ENCODE measurements at regions not wholly inside any gene's neighbourhood (a gene's known extent, or its start where the extent isn't known, plus 50 kb on each side); places are given as distances from the start of the nearest gene placed in this dataset.
"Not testable (repeated sequence)": the region's sequence is repeated elsewhere in the genome, so short reads cannot be mapped to it uniquely, and the experiment has no call there.

GRCh38 chr7:137103526-137103925, 235.1 kb downstream of the CHRM2 start:
- H3K4me3 Mint-ChIP-seq; H3K27me3 ChIP-seq (ENCODE audit: control insufficient read depth in 2 of 2, insufficient read depth in 2 of 2, low read length in 2 of 2); H3K9ac ChIP-seq (ENCODE audit: insufficient read depth, low read length, poor library complexity, severe bottlenecking); H3K4me3 ChIP-seq (replicated peaks in 1 of 3; ENCODE audit: low read depth in 2 of 3, low read length in 3 of 3); H3K79me2 ChIP-seq (ENCODE audit: insufficient read depth, low read length); H3K4me1 Mint-ChIP-seq; H3K27me3 Mint-ChIP-seq (ENCODE audit: low read depth in 3 of 3); H4K20me1 ChIP-seq (ENCODE audit: insufficient read depth, low read length); DNase-seq; H3K4me2 ChIP-seq (replicated peaks; ENCODE audit: extremely low read depth, low read length, poor library complexity, severe bottlenecking); H3K36me3 ChIP-seq (replicated peaks in 1 of 2; ENCODE audit: control insufficient read depth in 1 of 2, insufficient read depth in 2 of 2, low read length in 2 of 2); intact Hi-C loops (cut with micrococcal nuclease); H2AFZ ChIP-seq (ENCODE audit: insufficient read depth, low read depth, low read length, poor library complexity, severe bottlenecking); H3K4me1 ChIP-seq (ENCODE audit: control insufficient read depth in 1 of 2, insufficient read depth in 2 of 2, low read length in 2 of 2); H3K36me3 Mint-ChIP-seq; H3K27ac Mint-ChIP-seq; H3K27ac ChIP-seq (ENCODE audit: low read depth in 1 of 2, low read length in 2 of 2): not testable (repeated sequence)
- H3K9me3 ChIP-seq (replicated peaks in 1 of 2; ENCODE audit: control insufficient read depth in 1 of 2, insufficient read depth in 1 of 2, low read length in 2 of 2) = peaks cover 16 to 22% of the 10 kb centered on the region in 2 donors
- peaks cover 4 to 24% (median 12%) of the 10 kb centered on the region in 7 donors for H3K9me3 Mint-ChIP-seq
- 74% methylated on average over 5 of the region's 8 CpGs for WGBS (ENCODE audit: insufficient coverage)

DNA sequence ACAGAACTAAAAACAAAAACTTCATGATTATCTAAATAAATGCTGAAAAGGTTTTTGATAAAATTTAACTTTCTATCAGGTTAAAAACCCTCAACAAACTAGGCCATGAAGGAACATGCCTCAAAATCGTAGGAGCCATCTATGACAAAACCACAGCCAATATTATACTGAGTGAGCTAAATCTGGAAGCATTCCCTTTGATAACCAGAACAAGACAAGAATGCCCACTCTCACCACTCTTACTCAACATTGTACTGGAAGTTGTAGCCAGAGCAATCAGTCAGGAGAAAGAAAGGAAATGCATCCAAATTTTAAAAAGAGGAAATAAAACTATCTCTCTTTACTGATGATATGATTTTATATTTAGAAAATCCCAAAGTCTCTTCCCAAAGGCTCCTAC, 228.7 kb downstream of the CHRM2 start:
- H3K27ac ChIP-seq (ENCODE audit: low read depth in 1 of 2, low read length in 2 of 2) = no peak overlapping the region
- Mint-ChIP-seq H3K4me3 (no peak overlapping the region), H3K27me3 (ENCODE audit: low read depth in 3 of 3) (peaks cover 0 to 3% (median 0%) of the 10 kb centered on the region in 3 donors), H3K9me3 (peaks cover 6 to 19% (median 8%) of the 10 kb centered on the region in 7 donors), H3K36me3 (no peaks in the 10 kb centered on the region), H3K4me1 (no peaks in the 10 kb centered on the region), H3K27ac (no peak overlapping the region)
- no CpG with 5 or more reads among the region's 1 CpG for WGBS (ENCODE audit: insufficient coverage)
- TF ChIP-seq, protein P1, sequence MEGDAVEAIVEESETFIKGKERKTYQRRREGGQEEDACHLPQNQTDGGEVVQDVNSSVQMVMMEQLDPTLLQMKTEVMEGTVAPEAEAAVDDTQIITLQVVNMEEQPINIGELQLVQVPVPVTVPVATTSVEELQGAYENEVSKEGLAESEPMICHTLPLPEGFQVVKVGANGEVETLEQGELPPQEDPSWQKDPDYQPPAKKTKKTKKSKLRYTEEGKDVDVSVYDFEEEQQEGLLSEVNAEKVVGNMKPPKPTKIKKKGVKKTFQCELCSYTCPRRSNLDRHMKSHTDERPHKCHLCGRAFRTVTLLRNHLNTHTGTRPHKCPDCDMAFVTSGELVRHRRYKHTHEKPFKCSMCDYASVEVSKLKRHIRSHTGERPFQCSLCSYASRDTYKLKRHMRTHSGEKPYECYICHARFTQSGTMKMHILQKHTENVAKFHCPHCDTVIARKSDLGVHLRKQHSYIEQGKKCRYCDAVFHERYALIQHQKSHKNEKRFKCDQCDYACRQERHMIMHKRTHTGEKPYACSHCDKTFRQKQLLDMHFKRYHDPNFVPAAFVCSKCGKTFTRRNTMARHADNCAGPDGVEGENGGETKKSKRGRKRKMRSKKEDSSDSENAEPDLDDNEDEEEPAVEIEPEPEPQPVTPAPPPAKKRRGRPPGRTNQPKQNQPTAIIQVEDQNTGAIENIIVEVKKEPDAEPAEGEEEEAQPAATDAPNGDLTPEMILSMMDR (IDR thresholded peaks at IDR 0.05) = no peak
- H3K79me2 ChIP-seq (ENCODE audit: insufficient read depth, low read length) = no peaks in the 10 kb centered on the region
- H4K20me1 ChIP-seq (ENCODE audit: insufficient read depth, low read length) = no peaks in the 10 kb centered on the region
- no peaks in the 10 kb centered on the region for H3K27me3 ChIP-seq (ENCODE audit: control insufficient read depth in 2 of 2, insufficient read depth in 2 of 2, low read length in 2 of 2)
- no peak overlapping the region for H3K4me2 ChIP-seq (replicated peaks; ENCODE audit: extremely low read depth, low read length, poor library complexity, severe bottlenecking)
- no peaks in the 10 kb centered on the region for H3K4me1 ChIP-seq (ENCODE audit: control insufficient read depth in 1 of 2, insufficient read depth in 2 of 2, low read length in 2 of 2)
- intact Hi-C loops (cut with micrococcal nuclease) = no loop called here
- DNase-seq = no peak
- peaks cover 6 to 12% of the 10 kb centered on the region in 2 donors for H3K9me3 ChIP-seq (replicated peaks in 1 of 2; ENCODE audit: control insufficient read depth in 1 of 2, insufficient read depth in 1 of 2, low read length in 2 of 2)
- H2AFZ ChIP-seq (ENCODE audit: insufficient read depth, low read depth, low read length, poor library complexity, severe bottlenecking) = no peak overlapping the region
- H3K36me3 ChIP-seq (replicated peaks in 1 of 2; ENCODE audit: control insufficient read depth in 1 of 2, insufficient read depth in 2 of 2, low read length in 2 of 2) = no peaks in the 10 kb centered on the region
- no peak overlapping the region for H3K9ac ChIP-seq (ENCODE audit: insufficient read depth, low read length, poor library complexity, severe bottlenecking)
- H3K4me3 ChIP-seq (replicated peaks in 1 of 3; ENCODE audit: low read depth in 2 of 3, low read length in 3 of 3) = no peak overlapping the region

All from CD14-positive monocyte (primary cell).